ENCODE measurements at regions not wholly inside any gene's neighbourhood (a gene's known extent, or its start where the extent isn't known, plus 50 kb on each side); places are given as distances from the start of the nearest gene placed in this dataset.
"Not testable (repeated sequence)": the region's sequence is repeated elsewhere in the genome, so short reads cannot be mapped to it uniquely, and the experiment has no call there.

- H3K9me3 ChIP-seq (ENCODE audit: control insufficient read depth, low read length); H3K27ac ChIP-seq (ENCODE audit: insufficient read depth, low read length, poor library complexity, severe bottlenecking); H3K4me3 ChIP-seq (ENCODE audit: insufficient read depth, low read depth, low read length, poor library complexity, severe bottlenecking); H3K36me3 ChIP-seq (ENCODE audit: control insufficient read depth, insufficient read depth, low read length); H3K27me3 ChIP-seq (replicated peaks; ENCODE audit: control insufficient read depth, insufficient read depth, low read length, poor library complexity, severe bottlenecking); DNase-seq: not testable (repeated sequence)
- H3K4me1 ChIP-seq (ENCODE audit: control insufficient read depth, insufficient read depth, low read length, poor library complexity, severe bottlenecking), result peaks cover 11% of the 10 kb centered on the region
These were observed 156.6 kb upstream of the TBL1XR1 start for GRCh38 chr3:177353879-177354278.

DNA sequence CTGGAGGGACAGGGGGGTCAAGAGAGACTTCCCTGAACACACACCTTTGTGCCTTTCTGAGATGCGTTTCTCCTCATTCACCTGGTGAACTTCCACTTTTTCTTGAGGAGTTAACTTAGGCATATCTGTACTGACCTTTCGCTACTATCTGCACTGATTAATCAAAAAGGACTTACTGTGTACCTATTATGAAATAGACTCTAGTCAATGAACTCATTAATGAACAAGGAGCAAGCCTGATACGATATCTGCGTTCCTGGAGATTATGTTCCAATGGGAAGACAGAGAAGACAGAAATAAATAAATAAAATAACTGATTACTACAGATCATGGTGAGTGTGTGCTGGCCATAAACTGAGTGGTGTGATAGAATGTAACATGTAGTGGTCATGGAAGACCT lies 157.2 kb upstream of the TBL1XR1 start:
- Histone ChIP-seq H3K27ac (ENCODE audit: insufficient read depth, low read length, poor library complexity, severe bottlenecking) (no peak overlapping the region), H3K36me3 (ENCODE audit: control insufficient read depth, insufficient read depth, low read length) (no peaks in the 10 kb centered on the region), H3K4me1 (ENCODE audit: control insufficient read depth, insufficient read depth, low read length, poor library complexity, severe bottlenecking) (peaks cover 17% of the 10 kb centered on the region), H3K4me3 (ENCODE audit: insufficient read depth, low read depth, low read length, poor library complexity, severe bottlenecking) (no peak overlapping the region), H3K9me3 (ENCODE audit: control insufficient read depth, low read length) (no peaks in the 10 kb centered on the region), H3K27me3 (replicated peaks; ENCODE audit: control insufficient read depth, insufficient read depth, low read length, poor library complexity, severe bottlenecking) (no peaks in the 10 kb centered on the region)
- DNase-seq, result no peak

- no peaks in the 10 kb centered on the region for H3K36me3 ChIP-seq (ENCODE audit: control insufficient read depth, insufficient read depth, low read length)
- peaks cover 21% of the 10 kb centered on the region for H3K4me1 ChIP-seq (ENCODE audit: control insufficient read depth, insufficient read depth, low read length, poor library complexity, severe bottlenecking)
- H3K27ac ChIP-seq (ENCODE audit: insufficient read depth, low read length, poor library complexity, severe bottlenecking), result no peak overlapping the region
- DNase-seq, result no peak
- no peak overlapping the region for H3K4me3 ChIP-seq (ENCODE audit: insufficient read depth, low read depth, low read length, poor library complexity, severe bottlenecking)
- H3K27me3 ChIP-seq (replicated peaks; ENCODE audit: control insufficient read depth, insufficient read depth, low read length, poor library complexity, severe bottlenecking), result no peaks in the 10 kb centered on the region
- H3K9me3 ChIP-seq (ENCODE audit: control insufficient read depth, low read length), result no peaks in the 10 kb centered on the region
These were observed 158.8 kb upstream of the TBL1XR1 start for GRCh38 chr3:177356113-177356512.

DNA sequence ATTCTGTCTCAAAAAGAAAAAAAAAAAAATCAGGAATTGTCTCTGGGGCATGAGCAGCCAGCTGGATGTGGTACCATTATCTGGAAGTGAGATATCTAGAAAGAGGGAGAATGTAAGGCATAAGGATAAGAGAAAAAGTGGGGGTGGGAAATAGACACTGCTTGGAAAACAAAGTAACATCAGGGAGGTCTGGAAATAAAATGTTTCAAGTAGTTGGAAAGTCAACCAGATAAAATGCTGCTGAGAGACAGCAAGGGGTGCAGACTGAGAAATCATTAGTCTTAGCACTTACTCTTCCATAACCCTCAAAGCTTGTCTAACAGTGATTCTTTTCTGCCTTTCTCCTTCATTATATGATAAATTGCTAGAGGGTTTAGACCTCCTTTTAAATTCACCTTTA lies 159.7 kb upstream of the TBL1XR1 start:
- Histone ChIP-seq H3K36me3 (ENCODE audit: control insufficient read depth, insufficient read depth, low read length) (no peaks in the 10 kb centered on the region), H3K4me3 (ENCODE audit: insufficient read depth, low read depth, low read length, poor library complexity, severe bottlenecking) (no peak overlapping the region), H3K27me3 (replicated peaks; ENCODE audit: control insufficient read depth, insufficient read depth, low read length, poor library complexity, severe bottlenecking) (no peaks in the 10 kb centered on the region), H3K4me1 (ENCODE audit: control insufficient read depth, insufficient read depth, low read length, poor library complexity, severe bottlenecking) (peaks cover 24% of the 10 kb centered on the region), H3K9me3 (ENCODE audit: control insufficient read depth, low read length) (no peaks in the 10 kb centered on the region), H3K27ac (ENCODE audit: insufficient read depth, low read length, poor library complexity, severe bottlenecking) (no peak overlapping the region)
- no peak for DNase-seq

DNA sequence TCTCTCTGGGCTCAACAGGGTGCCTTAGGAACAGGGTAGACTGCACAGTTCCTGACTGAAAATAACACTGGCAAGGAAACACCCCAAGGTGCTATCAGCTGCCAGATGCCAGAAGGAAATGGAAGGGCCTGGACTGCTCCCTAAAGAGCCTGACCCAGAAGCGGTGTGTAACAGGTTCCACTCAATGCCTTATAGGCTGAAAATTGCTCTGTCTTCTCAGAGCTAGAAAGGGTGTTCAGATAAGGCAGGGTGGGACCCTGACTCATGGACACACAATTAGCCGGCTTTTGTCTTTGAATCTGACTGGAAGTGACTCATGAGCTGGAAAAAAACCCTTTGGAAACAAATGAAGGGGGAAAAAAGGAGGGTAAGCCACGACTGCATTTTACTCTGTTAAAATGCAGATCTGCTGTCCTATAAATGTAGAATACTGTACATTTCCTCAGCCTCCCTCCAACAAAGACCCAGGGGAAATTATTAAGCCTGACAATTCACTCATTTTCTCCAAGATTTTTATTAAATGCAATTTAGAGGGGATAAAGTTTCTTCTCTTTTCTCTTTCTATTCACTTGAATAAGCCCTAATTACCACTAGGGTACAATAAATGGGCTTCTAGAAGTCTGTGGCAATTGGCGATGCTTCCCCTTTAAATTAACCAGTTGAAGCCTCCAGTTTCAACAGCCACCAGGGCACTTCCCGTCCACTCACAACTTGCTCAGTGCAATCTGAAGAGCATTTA lies 160.2 kb upstream of the TBL1XR1 start:
- Histone ChIP-seq H3K27me3 (replicated peaks; ENCODE audit: control insufficient read depth, insufficient read depth, low read length, poor library complexity, severe bottlenecking) (no peaks in the 10 kb centered on the region), H3K9me3 (ENCODE audit: control insufficient read depth, low read length) (no peaks in the 10 kb centered on the region), H3K4me3 (ENCODE audit: insufficient read depth, low read depth, low read length, poor library complexity, severe bottlenecking) (peak overlapping the region; percentile 60), H3K36me3 (ENCODE audit: control insufficient read depth, insufficient read depth, low read length) (no peaks in the 10 kb centered on the region), H3K4me1 (ENCODE audit: control insufficient read depth, insufficient read depth, low read length, poor library complexity, severe bottlenecking) (peaks cover 24% of the 10 kb centered on the region), H3K27ac (ENCODE audit: insufficient read depth, low read length, poor library complexity, severe bottlenecking) (no peak overlapping the region)
- no peak for DNase-seq

GRCh38 chr3:177358091-177358976 lies 161.1 kb upstream of the TBL1XR1 start:
- no peaks in the 10 kb centered on the region for H3K9me3 ChIP-seq (ENCODE audit: control insufficient read depth, low read length)
- H3K4me3 ChIP-seq (ENCODE audit: insufficient read depth, low read depth, low read length, poor library complexity, severe bottlenecking), result peak overlapping the region; percentile 60
- H3K27ac ChIP-seq (ENCODE audit: insufficient read depth, low read length, poor library complexity, severe bottlenecking), result peak overlapping the region; percentile 93
- no peaks in the 10 kb centered on the region for H3K27me3 ChIP-seq (replicated peaks; ENCODE audit: control insufficient read depth, insufficient read depth, low read length, poor library complexity, severe bottlenecking)
- H3K4me1 ChIP-seq (ENCODE audit: control insufficient read depth, insufficient read depth, low read length, poor library complexity, severe bottlenecking), result peaks cover 24% of the 10 kb centered on the region
- DNase-seq, result peak; percentile 42 to 69 (median 53)
- H3K36me3 ChIP-seq (ENCODE audit: control insufficient read depth, insufficient read depth, low read length), result no peaks in the 10 kb centered on the region

GRCh38 chr3:177358977-177359592 lies 161.8 kb upstream of the TBL1XR1 start:
- Histone ChIP-seq H3K4me3 (ENCODE audit: insufficient read depth, low read depth, low read length, poor library complexity, severe bottlenecking) (peak overlapping the region; percentile 60), H3K4me1 (ENCODE audit: control insufficient read depth, insufficient read depth, low read length, poor library complexity, severe bottlenecking) (peaks cover 24% of the 10 kb centered on the region), H3K9me3 (ENCODE audit: control insufficient read depth, low read length) (no peaks in the 10 kb centered on the region), H3K36me3 (ENCODE audit: control insufficient read depth, insufficient read depth, low read length) (no peaks in the 10 kb centered on the region), H3K27ac (ENCODE audit: insufficient read depth, low read length, poor library complexity, severe bottlenecking) (peak overlapping the region; percentile 93), H3K27me3 (replicated peaks; ENCODE audit: control insufficient read depth, insufficient read depth, low read length, poor library complexity, severe bottlenecking) (no peaks in the 10 kb centered on the region)
- peak in 2 of 3 donors; percentile 19 for DNase-seq

DNA sequence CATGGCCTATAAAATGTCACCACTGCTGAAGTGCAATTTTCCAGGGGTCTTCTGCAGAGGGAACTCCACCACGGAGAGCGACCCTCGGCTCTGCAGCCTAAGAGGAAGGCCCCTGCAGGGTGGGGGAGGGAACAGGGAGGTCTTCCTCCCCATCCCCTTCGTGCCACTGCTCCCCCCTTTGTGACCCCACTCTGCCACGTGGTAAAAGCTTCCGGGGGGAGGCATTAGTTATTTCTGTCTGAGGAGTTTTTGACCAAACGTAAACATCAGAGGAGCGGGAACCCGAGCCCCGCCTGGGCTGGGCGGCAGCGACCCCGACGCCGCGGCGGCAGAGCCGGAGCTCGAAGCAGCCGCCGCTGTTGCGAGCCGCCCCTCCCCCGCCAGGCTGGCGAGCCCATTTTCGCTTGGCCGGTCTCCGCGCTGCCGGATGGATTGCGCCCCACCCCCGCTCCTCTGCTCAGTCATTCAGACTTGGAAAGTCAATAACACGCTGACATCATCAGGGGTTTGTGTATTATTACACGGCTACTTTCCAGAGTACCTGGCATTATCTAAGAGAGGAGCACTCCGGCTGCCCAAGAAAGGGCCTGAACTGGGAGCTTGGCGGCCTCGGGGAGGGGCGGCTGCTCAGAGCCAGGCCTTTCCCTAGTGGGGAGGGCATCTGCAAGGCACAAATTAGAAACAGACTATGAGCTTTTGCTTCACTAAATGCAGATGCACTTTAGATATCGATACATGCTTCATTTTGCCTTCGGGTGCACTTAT lies 162.5 kb upstream of the TBL1XR1 start:
- H3K27me3 ChIP-seq (replicated peaks; ENCODE audit: control insufficient read depth, insufficient read depth, low read length, poor library complexity, severe bottlenecking), result no peaks in the 10 kb centered on the region
- H3K36me3 ChIP-seq (ENCODE audit: control insufficient read depth, insufficient read depth, low read length), result no peaks in the 10 kb centered on the region
- peak overlapping the region; percentile 60 for H3K4me3 ChIP-seq (ENCODE audit: insufficient read depth, low read depth, low read length, poor library complexity, severe bottlenecking)
- H3K4me1 ChIP-seq (ENCODE audit: control insufficient read depth, insufficient read depth, low read length, poor library complexity, severe bottlenecking), result peaks cover 24% of the 10 kb centered on the region
- H3K9me3 ChIP-seq (ENCODE audit: control insufficient read depth, low read length), result no peaks in the 10 kb centered on the region
- peak overlapping the region; percentile 93 for H3K27ac ChIP-seq (ENCODE audit: insufficient read depth, low read length, poor library complexity, severe bottlenecking)
- peak; percentile 89 to 93 (median 89) for DNase-seq

- Histone ChIP-seq H3K27ac (ENCODE audit: insufficient read depth, low read length, poor library complexity, severe bottlenecking) (peak overlapping the region; percentile 93), H3K27me3 (replicated peaks; ENCODE audit: control insufficient read depth, insufficient read depth, low read length, poor library complexity, severe bottlenecking) (no peaks in the 10 kb centered on the region), H3K4me1 (ENCODE audit: control insufficient read depth, insufficient read depth, low read length, poor library complexity, severe bottlenecking) (peaks cover 24% of the 10 kb centered on the region), H3K4me3 (ENCODE audit: insufficient read depth, low read depth, low read length, poor library complexity, severe bottlenecking) (no peak overlapping the region), H3K36me3 (ENCODE audit: control insufficient read depth, insufficient read depth, low read length) (no peaks in the 10 kb centered on the region), H3K9me3 (ENCODE audit: control insufficient read depth, low read length) (no peaks in the 10 kb centered on the region)
- no peak for DNase-seq
These were observed 164.0 kb upstream of the TBL1XR1 start for GRCh38 chr3:177361081-177361938.
